ENCODE measurements at regions not wholly inside any gene's neighbourhood (a gene's known extent, or its start where the extent isn't known, plus 50 kb on each side); places are given as distances from the start of the nearest gene placed in this dataset.

DNA sequence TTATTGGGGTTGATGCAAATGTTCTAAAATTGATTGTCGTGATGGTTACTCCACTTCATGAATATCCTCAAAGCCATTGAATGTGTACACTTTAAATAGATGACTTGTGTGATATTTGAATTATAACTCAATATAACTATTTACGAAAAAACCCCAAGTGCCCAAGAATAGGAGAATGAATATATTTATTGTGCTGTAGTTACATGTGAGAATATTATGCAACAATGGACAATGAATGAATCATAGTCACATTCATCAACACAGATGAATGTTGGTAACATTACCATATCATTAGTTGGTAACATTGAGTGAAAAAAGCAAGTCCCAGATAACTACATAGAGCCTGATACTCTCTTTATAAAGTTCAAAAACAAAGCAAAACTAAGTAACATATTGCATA, 127.8 kb upstream of the UBL3 start:
- POLR2A ChIA-PET = no interaction called here
- no peak overlapping the region for H3K27ac ChIP-seq (ENCODE audit: low read depth, low read length)
- no peak for DNase-seq (ENCODE audit: low read depth, low spot score)
- TF ChIP-seq, protein P1, sequence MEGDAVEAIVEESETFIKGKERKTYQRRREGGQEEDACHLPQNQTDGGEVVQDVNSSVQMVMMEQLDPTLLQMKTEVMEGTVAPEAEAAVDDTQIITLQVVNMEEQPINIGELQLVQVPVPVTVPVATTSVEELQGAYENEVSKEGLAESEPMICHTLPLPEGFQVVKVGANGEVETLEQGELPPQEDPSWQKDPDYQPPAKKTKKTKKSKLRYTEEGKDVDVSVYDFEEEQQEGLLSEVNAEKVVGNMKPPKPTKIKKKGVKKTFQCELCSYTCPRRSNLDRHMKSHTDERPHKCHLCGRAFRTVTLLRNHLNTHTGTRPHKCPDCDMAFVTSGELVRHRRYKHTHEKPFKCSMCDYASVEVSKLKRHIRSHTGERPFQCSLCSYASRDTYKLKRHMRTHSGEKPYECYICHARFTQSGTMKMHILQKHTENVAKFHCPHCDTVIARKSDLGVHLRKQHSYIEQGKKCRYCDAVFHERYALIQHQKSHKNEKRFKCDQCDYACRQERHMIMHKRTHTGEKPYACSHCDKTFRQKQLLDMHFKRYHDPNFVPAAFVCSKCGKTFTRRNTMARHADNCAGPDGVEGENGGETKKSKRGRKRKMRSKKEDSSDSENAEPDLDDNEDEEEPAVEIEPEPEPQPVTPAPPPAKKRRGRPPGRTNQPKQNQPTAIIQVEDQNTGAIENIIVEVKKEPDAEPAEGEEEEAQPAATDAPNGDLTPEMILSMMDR (IDR thresholded peaks at IDR 0.05; ENCODE audit: low read depth, low read length) = no peak
- H3K4me3 ChIP-seq (ENCODE audit: low read depth, low read length) = no peak overlapping the region
- peaks cover 7% of the 10 kb centered on the region; the same call in 1 of the 2 replicates for H3K9me3 ChIP-seq (ENCODE audit: control insufficient read depth, insufficient read depth, low read length)
- H3K27me3 ChIP-seq (ENCODE audit: control insufficient read depth, insufficient read depth, low read length) = no peaks in the 10 kb centered on the region
- CTCF ChIA-PET = no interaction called here

DNA sequence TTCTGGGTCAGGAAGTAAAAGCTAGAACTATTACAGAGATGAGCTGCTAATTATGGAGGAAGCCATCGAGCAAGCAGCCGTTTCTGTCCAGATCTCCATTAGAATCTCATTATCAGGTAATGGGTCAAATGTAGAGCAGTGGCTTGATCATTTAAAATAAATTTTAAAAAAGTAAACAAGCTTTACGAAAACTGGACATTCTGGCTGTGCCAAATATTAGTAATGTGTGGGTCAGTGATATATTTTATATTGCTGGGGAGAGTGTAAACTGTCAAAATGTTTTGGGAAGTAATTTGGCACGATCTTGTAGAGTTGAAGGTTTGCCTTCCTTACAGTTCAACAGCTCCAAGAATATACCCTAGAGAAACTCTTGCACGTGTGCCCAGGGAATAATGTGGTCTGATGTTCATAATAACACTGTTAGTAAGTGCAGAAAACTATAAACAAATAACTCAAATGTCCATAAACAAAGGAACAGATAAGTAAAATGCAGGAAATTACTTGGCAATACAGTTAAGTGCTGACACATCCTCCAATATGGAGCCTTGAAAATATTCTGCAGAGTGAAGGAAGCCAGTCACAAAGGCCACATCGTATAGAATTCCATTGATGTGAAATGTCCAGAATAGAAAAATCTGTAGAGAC, 127.2 kb upstream of the UBL3 start:
- H3K4me3 ChIP-seq (ENCODE audit: low read depth, low read length) = no peak overlapping the region
- ChIA-PET POLR2A (no interaction called here), CTCF (no interaction called here)
- H3K9me3 ChIP-seq (ENCODE audit: control insufficient read depth, insufficient read depth, low read length) = peaks cover 7% of the 10 kb centered on the region; the same call in 1 of the 2 replicates
- H3K27me3 ChIP-seq (ENCODE audit: control insufficient read depth, insufficient read depth, low read length) = no peaks in the 10 kb centered on the region
- H3K27ac ChIP-seq (ENCODE audit: low read depth, low read length) = no peak overlapping the region
- DNase-seq (ENCODE audit: low read depth, low spot score) = no peak
- TF ChIP-seq, protein P1 (IDR thresholded peaks at IDR 0.05; ENCODE audit: low read depth, low read length) = no peak

DNA sequence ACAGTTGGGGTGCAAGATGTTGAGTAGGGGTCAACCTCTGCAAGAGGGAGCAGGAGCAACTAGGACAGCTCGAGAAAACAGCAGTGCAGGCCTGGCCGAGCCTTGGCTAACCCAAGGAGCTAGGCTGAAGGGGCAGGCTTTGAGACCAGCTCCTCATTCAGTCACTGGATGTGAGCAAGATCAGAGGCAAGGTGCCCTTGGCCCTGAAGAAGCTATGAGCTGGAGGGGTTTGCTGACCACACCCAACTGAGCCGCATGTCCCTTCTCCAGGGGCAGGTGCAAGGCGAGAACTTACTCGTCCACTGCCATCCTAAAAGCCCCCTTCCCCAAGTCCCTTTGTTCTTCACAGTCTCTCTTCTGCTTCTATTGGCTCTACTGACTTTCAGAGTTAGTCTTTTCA, 126.1 kb upstream of the UBL3 start:
- TF ChIP-seq, protein P1 (IDR thresholded peaks at IDR 0.05; ENCODE audit: low read depth, low read length) = no peak
- ChIA-PET CTCF (interaction anchor here (0.7 kb wide), 1 partner anchor 52 kb away, joined by 3 read pairs; no protein-coding TSS in a partner anchor), POLR2A (no interaction called here)
- H3K27ac ChIP-seq (ENCODE audit: low read depth, low read length) = no peak overlapping the region
- no peaks in the 10 kb centered on the region for H3K27me3 ChIP-seq (ENCODE audit: control insufficient read depth, insufficient read depth, low read length)
- no peak for DNase-seq (ENCODE audit: low read depth, low spot score)
- peaks cover 6% of the 10 kb centered on the region; the same call in 1 of the 2 replicates for H3K9me3 ChIP-seq (ENCODE audit: control insufficient read depth, insufficient read depth, low read length)
- H3K4me3 ChIP-seq (ENCODE audit: low read depth, low read length) = no peak overlapping the region

DNA sequence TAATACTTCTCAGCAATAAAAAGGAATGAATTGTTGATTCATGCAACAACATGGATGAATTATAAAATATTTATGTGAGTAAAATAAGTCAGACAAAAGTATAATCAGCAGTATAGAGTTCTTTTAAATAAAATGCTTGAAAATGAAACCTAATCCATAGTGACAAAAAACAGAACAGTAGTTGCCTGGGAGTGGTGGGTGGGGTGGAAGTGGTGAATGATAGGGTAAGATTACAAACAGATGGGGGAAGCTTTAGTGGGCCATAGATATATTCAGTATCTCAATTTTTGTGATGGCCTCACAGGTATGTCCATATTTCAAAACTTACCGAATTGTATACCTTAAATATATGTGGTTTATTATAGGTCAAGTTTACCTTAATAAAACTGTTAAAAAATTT, 124.9 kb upstream of the UBL3 start:
- no peak for DNase-seq (ENCODE audit: low read depth, low spot score)
- Histone ChIP-seq H3K27ac (ENCODE audit: low read depth, low read length) (no peak overlapping the region), H3K4me3 (ENCODE audit: low read depth, low read length) (no peak overlapping the region), H3K27me3 (ENCODE audit: control insufficient read depth, insufficient read depth, low read length) (no peaks in the 10 kb centered on the region), H3K9me3 (ENCODE audit: control insufficient read depth, insufficient read depth, low read length) (no peaks in the 10 kb centered on the region)
- CTCF ChIA-PET = no interaction called here
- TF ChIP-seq, protein P1 (IDR thresholded peaks at IDR 0.05; ENCODE audit: low read depth, low read length) = no peak
- POLR2A ChIA-PET = no interaction called here

DNA sequence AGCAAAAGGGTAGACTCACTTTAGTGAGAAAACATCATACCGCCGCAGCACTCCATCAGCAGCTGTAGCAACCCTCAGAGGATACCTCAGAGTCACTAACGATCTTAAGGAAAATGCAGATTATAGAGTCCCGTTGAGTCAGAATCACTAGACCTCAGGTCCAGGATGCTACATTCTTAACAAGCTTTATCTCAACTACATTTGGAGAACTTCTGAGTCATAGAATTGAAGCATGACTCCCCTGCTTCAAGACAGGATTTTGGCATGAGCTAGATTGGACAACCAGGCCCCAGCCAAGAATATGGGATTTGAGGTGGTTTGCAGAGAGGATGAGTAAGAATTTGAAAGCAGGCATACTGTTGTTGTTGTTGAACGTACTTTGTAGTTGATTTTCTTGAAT, 118.9 kb upstream of the UBL3 start:
- TF ChIP-seq, protein P1 (IDR thresholded peaks at IDR 0.05; ENCODE audit: low read depth, low read length) = no peak
- ChIA-PET CTCF (no interaction called here), POLR2A (interaction anchor here (0.5 to 1.1 kb wide), 2 partner anchors 25 to 64 kb away, joined by 3 to 10 read pairs; no protein-coding TSS in a partner anchor)
- H3K27me3 ChIP-seq (ENCODE audit: control insufficient read depth, insufficient read depth, low read length) = no peaks in the 10 kb centered on the region
- DNase-seq (ENCODE audit: low read depth, low spot score) = peak; percentile 43
- H3K9me3 ChIP-seq (ENCODE audit: control insufficient read depth, insufficient read depth, low read length) = no peaks in the 10 kb centered on the region; the same call in 1 of the 2 replicates
- no peak overlapping the region for H3K27ac ChIP-seq (ENCODE audit: low read depth, low read length)
- no peak overlapping the region for H3K4me3 ChIP-seq (ENCODE audit: low read depth, low read length)

Data from AG04450 (cell line).